Prostate gland (tissue), 2 donors: ENCODE measurements at regions not wholly inside any gene's neighbourhood (a gene's known extent, or its start where the extent isn't known, plus 50 kb on each side); places are given as distances from the start of the nearest gene placed in this dataset.

ENCODE experiments used
- DNase-seq: peaks from one replicate; pipeline ENCODE4 v3.0.0-alpha.2; 2019; ENCODE audit warnings: low spot score
- H3K27ac ChIP-seq, 2 donors: fragments of 200-600 bp; sonication (generic); 2 replicates each; pipeline ENCODE4 v1.5.1; 2017 to 2019
- H3K27me3 ChIP-seq: fragments of 200-600 bp; sonication (generic); replicated peaks from 2 replicates; pipeline ENCODE4 v1.5.1; 2019; ENCODE audit not compliant: insufficient read depth
- H3K36me3 ChIP-seq, 2 donors: fragments of 200-600 bp; sonication (generic); 1 replicate in 1 of 2; 2 replicates in 1 of 2; pipeline versions ENCODE4 v1.5.1 to v1.8.1; 2017 to 2019
- H3K4me1 ChIP-seq: fragments of 200-600 bp; sonication (generic); replicated peaks from 2 replicates; pipeline ENCODE4 v1.5.1; 2019
- H3K4me3 ChIP-seq, 2 donors: fragments of 200-600 bp; sonication (generic); 2 replicates each; pipeline ENCODE4 v1.5.1; 2017 to 2019
- H3K9me3 ChIP-seq: fragments of 200-600 bp; sonication (generic); 2 replicates; pipeline ENCODE4 v1.5.1; 2017
- POLR2A ChIP-seq: fragments of 450-650 bp; IDR thresholded peaks from one replicate; pipeline ENCODE4 v1.6.1; 2016; ENCODE audit warnings: antibody characterized with exemption, mild to moderate bottlenecking
- POLR2AphosphoS5 ChIP-seq: sonication (generic); formaldehyde crosslinking; IDR thresholded peaks from one replicate; pipeline ENCODE4 v1.6.1; 2017; ENCODE audit warnings: antibody characterized with exemption
- WGBS: methylation state at CpG from one replicate; pipeline ENCODE4 v1.1.5; 2018; 5-methylcytosine and 5-hydroxymethylcytosine counted together
- intact Hi-C: fragments of 100-400 bp; cut with DNase I; formaldehyde crosslinking; loops from one replicate; pipeline ENCODE4 v1.14.2; 2022
- TF ChIP-seq, protein P1 (sequence below), 4 experiments: fragments of 200-600 bp in 2 of 4; fragments of 450-650 bp in 2 of 4; sonication (generic) in 2 of 4; IDR thresholded peaks; 1 replicate in 3 of 4; 2 replicates in 1 of 4; pipeline ENCODE4 v1.5.1; 2016 to 2019; ENCODE audit warnings: antibody characterized with exemption in 4 of 4, mild to moderate bottlenecking in 2 of 4, moderate library complexity in 2 of 4

DNA sequence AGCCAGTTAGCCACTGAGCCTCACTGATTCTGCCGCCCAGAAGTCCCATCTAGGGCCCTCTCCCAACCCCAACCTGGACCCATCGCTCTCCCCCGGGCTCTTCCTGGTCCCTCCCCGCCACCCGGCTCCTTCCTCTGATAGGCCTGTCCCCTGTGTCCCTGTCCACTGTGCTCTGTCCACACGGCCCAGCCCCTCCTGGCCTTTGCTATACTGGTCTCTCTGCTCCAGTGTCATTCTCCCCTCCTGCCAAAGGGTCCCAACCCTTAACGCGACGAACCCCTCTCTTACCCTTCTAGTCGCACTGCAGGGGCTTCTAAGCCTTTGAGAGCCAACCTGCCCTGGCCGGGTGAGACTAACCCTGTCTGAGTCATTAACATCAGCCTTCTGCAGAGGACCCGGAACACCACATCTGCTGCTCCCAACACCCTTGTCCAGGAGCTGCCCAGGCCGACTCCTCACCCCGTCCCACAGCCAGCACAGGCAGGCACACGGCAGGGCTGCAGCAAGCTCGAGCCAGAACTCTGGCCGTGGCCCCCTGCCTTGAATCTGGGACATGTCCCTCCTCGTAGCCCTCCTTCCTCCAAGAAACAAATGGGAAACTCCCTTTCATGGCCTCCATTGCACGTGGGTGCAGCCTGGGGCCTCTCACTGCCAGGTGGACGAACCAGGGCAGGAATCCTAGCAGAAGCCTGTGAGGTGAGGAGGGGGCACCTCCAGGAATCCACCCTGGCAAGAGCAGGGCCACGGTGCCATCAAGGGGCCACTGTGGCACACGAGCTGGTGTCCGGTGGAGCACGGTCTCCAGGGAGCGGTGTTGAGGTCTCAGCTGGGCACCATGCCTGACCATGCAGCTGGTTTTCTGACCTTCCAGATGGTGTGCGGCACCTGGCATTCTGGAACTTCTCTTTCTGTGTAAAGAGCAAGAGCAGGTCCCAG lies 140.9 kb upstream of the IQSEC1 start:
- DNase-seq, result no peak
- Histone ChIP-seq H3K27me3 (no peaks in the 10 kb centered on the region), H3K4me3 (no peak overlapping the region), H3K9me3 (no peaks in the 10 kb centered on the region), H3K4me1 (no peaks in the 10 kb centered on the region), H3K36me3 (no peaks in the 10 kb centered on the region), H3K27ac (no peak overlapping the region)
- intact Hi-C loops, result no loop called here
- 87% methylated on average over 26 of the region's 26 CpGs for WGBS
- TF ChIP-seq POLR2AphosphoS5 (no peak), POLR2A (no peak)
- TF ChIP-seq, protein P1, sequence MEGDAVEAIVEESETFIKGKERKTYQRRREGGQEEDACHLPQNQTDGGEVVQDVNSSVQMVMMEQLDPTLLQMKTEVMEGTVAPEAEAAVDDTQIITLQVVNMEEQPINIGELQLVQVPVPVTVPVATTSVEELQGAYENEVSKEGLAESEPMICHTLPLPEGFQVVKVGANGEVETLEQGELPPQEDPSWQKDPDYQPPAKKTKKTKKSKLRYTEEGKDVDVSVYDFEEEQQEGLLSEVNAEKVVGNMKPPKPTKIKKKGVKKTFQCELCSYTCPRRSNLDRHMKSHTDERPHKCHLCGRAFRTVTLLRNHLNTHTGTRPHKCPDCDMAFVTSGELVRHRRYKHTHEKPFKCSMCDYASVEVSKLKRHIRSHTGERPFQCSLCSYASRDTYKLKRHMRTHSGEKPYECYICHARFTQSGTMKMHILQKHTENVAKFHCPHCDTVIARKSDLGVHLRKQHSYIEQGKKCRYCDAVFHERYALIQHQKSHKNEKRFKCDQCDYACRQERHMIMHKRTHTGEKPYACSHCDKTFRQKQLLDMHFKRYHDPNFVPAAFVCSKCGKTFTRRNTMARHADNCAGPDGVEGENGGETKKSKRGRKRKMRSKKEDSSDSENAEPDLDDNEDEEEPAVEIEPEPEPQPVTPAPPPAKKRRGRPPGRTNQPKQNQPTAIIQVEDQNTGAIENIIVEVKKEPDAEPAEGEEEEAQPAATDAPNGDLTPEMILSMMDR (IDR thresholded peaks at IDR 0.05), result no peak

DNA sequence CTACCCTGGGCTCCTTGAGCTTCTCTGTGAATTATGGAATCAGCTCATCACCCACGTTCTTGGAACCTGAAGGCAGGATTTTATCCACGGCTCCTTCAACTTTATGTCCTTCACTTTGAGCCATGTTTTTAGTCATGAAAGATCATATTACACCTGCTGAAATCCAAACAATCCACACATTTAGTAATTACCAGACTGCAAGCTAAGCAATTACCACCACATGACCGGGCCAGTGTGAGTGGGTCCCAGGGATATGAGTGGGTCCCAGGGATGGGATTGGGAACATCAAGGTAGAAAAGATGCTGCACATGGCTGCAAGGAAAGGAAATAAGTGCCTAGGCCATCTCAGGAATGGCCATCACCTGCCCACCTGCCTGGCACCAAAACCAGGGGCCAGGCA lies 140.3 kb upstream of the IQSEC1 start:
- DNase-seq, result no peak
- Histone ChIP-seq H3K4me3 (no peak overlapping the region), H3K4me1 (no peaks in the 10 kb centered on the region), H3K9me3 (no peaks in the 10 kb centered on the region), H3K36me3 (no peaks in the 10 kb centered on the region), H3K27me3 (no peaks in the 10 kb centered on the region), H3K27ac (no peak overlapping the region)
- TF ChIP-seq, protein P1 (IDR thresholded peaks at IDR 0.05), result no peak
- TF ChIP-seq POLR2A (no peak), POLR2AphosphoS5 (no peak)
- intact Hi-C loops, result no loop called here
- WGBS, result 91% methylated on average over 3 of the region's 3 CpGs

DNA sequence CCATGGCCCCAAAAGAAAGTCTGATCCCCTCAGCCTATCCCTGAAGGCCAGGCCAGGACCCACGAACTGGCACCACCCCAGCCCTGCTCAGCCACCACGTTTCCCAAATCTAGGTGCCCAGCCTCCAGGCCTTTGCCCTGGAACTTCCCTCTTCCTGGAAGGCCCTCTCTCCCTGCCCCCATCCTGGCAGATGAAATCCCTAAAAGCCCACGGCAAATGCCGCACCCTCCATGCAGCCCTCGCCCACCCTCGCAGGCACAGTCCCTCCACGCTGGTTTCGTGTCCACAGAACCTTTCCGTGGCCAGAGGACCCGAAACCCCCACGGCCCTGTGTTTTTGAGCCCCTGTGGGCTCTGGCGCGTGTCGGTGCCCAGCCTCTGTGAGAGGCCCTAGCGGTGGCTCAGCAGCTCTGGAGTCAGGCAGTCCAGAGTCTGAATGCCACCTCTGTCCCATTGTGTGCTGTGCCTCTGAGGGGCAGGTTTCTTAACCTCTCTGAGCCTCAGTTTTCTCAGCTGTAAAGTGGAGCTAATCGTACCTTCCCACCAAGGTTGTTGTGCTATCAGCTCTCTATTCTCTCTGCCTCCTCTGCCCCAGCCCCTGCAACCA lies 138.5 kb upstream of the IQSEC1 start:
- Histone ChIP-seq H3K4me3 (no peak overlapping the region), H3K4me1 (no peaks in the 10 kb centered on the region), H3K27ac (no peak overlapping the region), H3K36me3 (no peaks in the 10 kb centered on the region), H3K27me3 (no peaks in the 10 kb centered on the region), H3K9me3 (no peaks in the 10 kb centered on the region)
- intact Hi-C loops, result no loop called here
- no peak for DNase-seq
- TF ChIP-seq POLR2A, result no peak
- no peak for TF ChIP-seq POLR2AphosphoS5
- TF ChIP-seq, protein P1 (IDR thresholded peaks at IDR 0.05), result no peak
- 85% methylated on average over 16 of the region's 16 CpGs for WGBS

DNA sequence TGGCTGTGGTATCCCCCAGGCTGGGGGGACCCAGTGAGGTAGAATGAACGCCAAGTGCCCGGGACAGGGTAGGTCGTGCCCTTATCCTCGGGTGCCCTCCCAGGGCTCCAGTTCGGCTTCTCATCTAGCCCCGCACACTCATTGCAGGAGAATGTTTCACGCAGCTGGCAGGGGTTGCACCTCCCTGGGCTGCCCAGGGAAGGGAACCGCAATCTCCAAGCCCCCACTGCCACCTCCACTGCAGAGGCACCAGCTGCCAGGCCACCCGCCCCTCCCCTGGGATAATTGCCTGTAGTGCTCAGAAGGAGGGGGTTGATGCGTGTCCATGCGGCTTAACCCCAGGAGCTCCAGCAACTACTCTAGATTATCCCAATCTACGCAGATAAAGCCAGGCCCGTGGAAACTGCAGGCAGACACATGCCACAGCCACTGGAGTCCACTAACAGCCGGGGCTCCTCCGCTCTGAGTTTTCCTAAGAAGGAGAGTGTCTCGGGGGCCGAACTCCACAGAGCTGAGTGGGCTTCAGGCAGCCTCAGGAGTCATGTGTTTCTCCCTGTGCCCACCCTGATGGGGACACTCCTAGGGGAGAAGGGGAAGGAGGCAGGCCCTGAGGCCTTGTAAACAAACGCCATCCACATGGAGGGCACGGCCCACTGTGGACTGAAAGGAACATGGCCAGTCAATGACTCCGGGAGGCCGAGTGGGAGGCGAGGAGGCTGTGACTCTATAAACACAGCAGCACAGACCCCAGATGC lies 137.2 kb upstream of the IQSEC1 start:
- no peak overlapping the region for H3K27ac ChIP-seq
- 80% methylated on average over 22 of the region's 22 CpGs for WGBS
- no peaks in the 10 kb centered on the region for H3K4me1 ChIP-seq
- intact Hi-C loops, result no loop called here
- DNase-seq, result no peak
- no peaks in the 10 kb centered on the region for H3K9me3 ChIP-seq
- H3K36me3 ChIP-seq, result no peaks in the 10 kb centered on the region
- TF ChIP-seq, protein P1 (IDR thresholded peaks at IDR 0.05), result no peak
- no peak for TF ChIP-seq POLR2AphosphoS5
- no peak for TF ChIP-seq POLR2A
- no peaks in the 10 kb centered on the region for H3K27me3 ChIP-seq
- H3K4me3 ChIP-seq, result no peak overlapping the region
